Epithelial cell of esophagus (primary cell): ENCODE measurements at regions not wholly inside any gene's neighbourhood (a gene's known extent, or its start where the extent isn't known, plus 50 kb on each side); places are given as distances from the start of the nearest gene placed in this dataset.
A peak's percentile ranks its signal among the peaks of the same experiment; 100 is the strongest.

ENCODE experiments used
- DNase-seq: peaks from one replicate; pipeline ENCODE4 v3.0.0; 2010; ENCODE audit warnings: low read depth
- H3K4me3 ChIP-seq: 2 replicates; pipeline ENCODE4 v1.5.1; 2011; ENCODE audit warnings: mild to moderate bottlenecking, low read length, control low read depth
- CTCF ChIP-seq: IDR thresholded peaks from 2 replicates; pipeline ENCODE4 v1.5.1; 2011; ENCODE audit warnings: low read depth, mild to moderate bottlenecking, low read length, control low read depth, inconsistent platforms; ENCODE audit not compliant: insufficient read depth; ENCODE audit errors: missing control alignments

- H3K4me3 ChIP-seq: no peak overlapping the region
- peak; percentile 87 for DNase-seq
- TF ChIP-seq CTCF: peak; percentile 5
Observed at GRCh38 chr9:88747768-88748167, 212.8 kb downstream of the NXNL2 start.

- DNase-seq: no peak
- no peak for TF ChIP-seq CTCF
Observed at GRCh38 chr9:88748566-88749261, 213.7 kb downstream of the NXNL2 start.

GRCh38 chr9:88749420-88749819, 214.4 kb downstream of the NXNL2 start:
- TF ChIP-seq CTCF: no peak
- no peak overlapping the region for H3K4me3 ChIP-seq
- peak; percentile 85 for DNase-seq

More at GRCh38 chr9:88748566-88749261, 213.7 kb downstream of the NXNL2 start:
- no peak overlapping the region for H3K4me3 ChIP-seq

GRCh38 chr9:88750832-88751360, 215.9 kb downstream of the NXNL2 start:
- TF ChIP-seq CTCF: no peak
- H3K4me3 ChIP-seq: no peak overlapping the region
- DNase-seq: no peak

- H3K4me3 ChIP-seq: no peak overlapping the region
- TF ChIP-seq CTCF: no peak
- no peak for DNase-seq
Observed at GRCh38 chr9:88751781-88752180, 216.8 kb downstream of the NXNL2 start.

- H3K4me3 ChIP-seq: no peak overlapping the region
- DNase-seq: no peak
- no peak for TF ChIP-seq CTCF
Observed at GRCh38 chr9:88753691-88754367, 218.9 kb downstream of the NXNL2 start.
